22Rv1 (cell line): ENCODE measurements at regions not wholly inside any gene's neighbourhood (a gene's known extent, or its start where the extent isn't known, plus 50 kb on each side); places are given as distances from the start of the nearest gene placed in this dataset.

Experiments used
- CTCF ChIP-seq: fragments of 450-650 bp; IDR thresholded peaks from 2 replicates; pipeline ENCODE4 v1.5.1; 2017; ENCODE audit warnings: mild to moderate bottlenecking
- ZFX ChIP-seq: fragments of 450-650 bp; IDR thresholded peaks from 2 replicates; pipeline ENCODE4 v1.6.1; 2017; ENCODE audit warnings: antibody characterized with exemption, borderline replicate concordance

GRCh38 chr2:120858361-120859106 is 122.9 kb downstream of the GLI2 start:
- TF ChIP-seq CTCF (no peak), ZFX (no peak)
